ENCODE measurements at regions not wholly inside any gene's neighbourhood (a gene's known extent, or its start where the extent isn't known, plus 50 kb on each side); places are given as distances from the start of the nearest gene placed in this dataset.

GRCh38 chr15:36271048-36271447, 308.4 kb upstream of the CDIN1 start:
- TF ChIP-seq, protein P1, sequence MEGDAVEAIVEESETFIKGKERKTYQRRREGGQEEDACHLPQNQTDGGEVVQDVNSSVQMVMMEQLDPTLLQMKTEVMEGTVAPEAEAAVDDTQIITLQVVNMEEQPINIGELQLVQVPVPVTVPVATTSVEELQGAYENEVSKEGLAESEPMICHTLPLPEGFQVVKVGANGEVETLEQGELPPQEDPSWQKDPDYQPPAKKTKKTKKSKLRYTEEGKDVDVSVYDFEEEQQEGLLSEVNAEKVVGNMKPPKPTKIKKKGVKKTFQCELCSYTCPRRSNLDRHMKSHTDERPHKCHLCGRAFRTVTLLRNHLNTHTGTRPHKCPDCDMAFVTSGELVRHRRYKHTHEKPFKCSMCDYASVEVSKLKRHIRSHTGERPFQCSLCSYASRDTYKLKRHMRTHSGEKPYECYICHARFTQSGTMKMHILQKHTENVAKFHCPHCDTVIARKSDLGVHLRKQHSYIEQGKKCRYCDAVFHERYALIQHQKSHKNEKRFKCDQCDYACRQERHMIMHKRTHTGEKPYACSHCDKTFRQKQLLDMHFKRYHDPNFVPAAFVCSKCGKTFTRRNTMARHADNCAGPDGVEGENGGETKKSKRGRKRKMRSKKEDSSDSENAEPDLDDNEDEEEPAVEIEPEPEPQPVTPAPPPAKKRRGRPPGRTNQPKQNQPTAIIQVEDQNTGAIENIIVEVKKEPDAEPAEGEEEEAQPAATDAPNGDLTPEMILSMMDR (IDR thresholded peaks at IDR 0.05 in 4 of 5, conservative IDR thresholded peaks at IDR 0.05 in 1 of 5), result no peak
- TF ChIP-seq POLR2A (IDR thresholded peaks at IDR 0.05), result no peak
- DNase-seq (no peak), ATAC-seq (no peak)
- intact Hi-C loops (cut with DNase I; ENCODE audit: low total_unique reads) (no loop called here), in situ Hi-C loops (cut with MboI; ENCODE audit: low sequenced_read_pairs in 4 of 4) (no loop called here)
- H3K9me3 ChIP-seq, result no peaks in the 10 kb centered on the region
- no peak overlapping the region for H3K4me3 ChIP-seq
- H3K27ac ChIP-seq, result no peak overlapping the region
- H3K36me3 ChIP-seq, result no peaks in the 10 kb centered on the region
- no peaks in the 10 kb centered on the region for H3K27me3 ChIP-seq
- H3K4me1 ChIP-seq, result no peaks in the 10 kb centered on the region

DNA sequence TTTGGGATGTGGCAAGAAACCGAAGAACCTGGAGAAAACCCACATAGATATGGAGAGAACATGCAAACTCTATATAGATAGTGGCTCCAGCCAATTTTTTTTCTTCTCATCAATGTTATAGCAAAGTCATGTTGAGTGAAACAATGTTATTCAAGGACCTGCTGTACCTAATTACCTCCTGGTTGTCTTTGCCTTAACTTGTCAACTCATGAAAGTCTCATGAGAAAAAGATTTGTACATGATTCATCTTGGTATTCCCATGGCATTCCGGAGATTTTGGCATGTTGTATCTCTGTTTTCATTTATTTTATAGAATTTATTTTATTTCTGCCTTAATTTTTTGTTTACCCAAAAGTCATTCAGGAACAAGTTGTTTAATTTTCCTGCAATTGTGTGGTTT, 303.8 kb upstream of the CDIN1 start:
- in situ Hi-C loops (cut with MboI; ENCODE audit: low sequenced_read_pairs in 4 of 4) (no loop called here), intact Hi-C loops (cut with DNase I; ENCODE audit: low total_unique reads) (no loop called here)
- no peaks in the 10 kb centered on the region for H3K9me3 ChIP-seq
- TF ChIP-seq POLR2A (IDR thresholded peaks at IDR 0.05), result no peak
- TF ChIP-seq, protein P1 (IDR thresholded peaks at IDR 0.05 in 4 of 5, conservative IDR thresholded peaks at IDR 0.05 in 1 of 5), result no peak
- H3K27ac ChIP-seq, result no peak overlapping the region
- DNase-seq (no peak), ATAC-seq (no peak)
- H3K36me3 ChIP-seq, result no peaks in the 10 kb centered on the region
- no peaks in the 10 kb centered on the region for H3K4me1 ChIP-seq
- H3K27me3 ChIP-seq, result no peaks in the 10 kb centered on the region
- H3K4me3 ChIP-seq, result no peak overlapping the region

DNA sequence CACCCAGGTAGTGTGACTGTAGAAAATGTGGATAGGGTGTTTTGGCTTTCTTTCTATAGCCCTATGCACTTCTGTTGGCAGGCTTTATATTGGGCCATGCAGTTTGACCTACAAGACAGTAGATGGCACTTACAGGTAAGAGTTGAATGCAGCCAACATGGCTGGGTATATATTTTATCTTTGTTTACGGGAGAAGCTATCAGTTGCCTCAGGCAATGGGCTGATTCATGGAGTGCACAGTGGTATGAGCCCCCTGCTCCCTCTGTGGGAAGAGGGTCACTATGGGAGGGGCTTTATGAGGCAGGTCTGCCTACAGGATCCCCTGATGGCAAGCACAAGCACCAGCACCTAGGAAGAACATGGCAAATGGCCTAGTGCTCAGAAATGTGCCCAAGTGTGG, 301.2 kb upstream of the CDIN1 start:
- no peaks in the 10 kb centered on the region for H3K4me1 ChIP-seq
- H3K4me3 ChIP-seq, result no peak overlapping the region
- no peaks in the 10 kb centered on the region for H3K36me3 ChIP-seq
- no peaks in the 10 kb centered on the region for H3K9me3 ChIP-seq
- no peak for ATAC-seq
- in situ Hi-C loops (cut with MboI; ENCODE audit: low sequenced_read_pairs in 4 of 4), result no loop called here
- no peak for TF ChIP-seq POLR2A (IDR thresholded peaks at IDR 0.05)
- TF ChIP-seq, protein P1 (IDR thresholded peaks at IDR 0.05 in 4 of 5, conservative IDR thresholded peaks at IDR 0.05 in 1 of 5), result no peak
- no peak for DNase-seq
- H3K27me3 ChIP-seq, result no peaks in the 10 kb centered on the region
- H3K27ac ChIP-seq, result no peak overlapping the region
- intact Hi-C loops (cut with DNase I; ENCODE audit: low total_unique reads), result no loop called here

- Histone ChIP-seq H3K27me3 (no peaks in the 10 kb centered on the region), H3K9me3 (no peaks in the 10 kb centered on the region), H3K4me1 (no peaks in the 10 kb centered on the region), H3K27ac (no peak overlapping the region), H3K36me3 (no peaks in the 10 kb centered on the region), H3K4me3 (no peak overlapping the region)
- in situ Hi-C loops (cut with MboI; ENCODE audit: low sequenced_read_pairs in 4 of 4) (no loop called here), intact Hi-C loops (cut with DNase I; ENCODE audit: low total_unique reads) (no loop called here)
- TF ChIP-seq POLR2A (IDR thresholded peaks at IDR 0.05), result no peak
- TF ChIP-seq, protein P1 (IDR thresholded peaks at IDR 0.05 in 4 of 5, conservative IDR thresholded peaks at IDR 0.05 in 1 of 5), result no peak
- ATAC-seq (no peak), DNase-seq (no peak)
Measured at GRCh38 chr15:36282821-36283220, 296.6 kb upstream of the CDIN1 start.

- DNase-seq, result no peak
- in situ Hi-C loops (cut with MboI; ENCODE audit: low sequenced_read_pairs in 4 of 4), result no loop called here
- intact Hi-C loops (cut with DNase I; ENCODE audit: low total_unique reads), result no loop called here
- Histone ChIP-seq H3K4me1 (no peaks in the 10 kb centered on the region), H3K36me3 (no peaks in the 10 kb centered on the region), H3K27ac (no peak overlapping the region), H3K4me3 (no peak overlapping the region), H3K9me3 (no peaks in the 10 kb centered on the region), H3K27me3 (no peaks in the 10 kb centered on the region)
- TF ChIP-seq POLR2A (IDR thresholded peaks at IDR 0.05), result no peak
- TF ChIP-seq, protein P1 (IDR thresholded peaks at IDR 0.05 in 4 of 5, conservative IDR thresholded peaks at IDR 0.05 in 1 of 5), result no peak
- no peak for ATAC-seq
Measured at GRCh38 chr15:36284911-36285310, 294.5 kb upstream of the CDIN1 start.
